Mesendoderm (in vitro differentiated cells): ENCODE measurements at regions not wholly inside any gene's neighbourhood (a gene's known extent, or its start where the extent isn't known, plus 50 kb on each side); places are given as distances from the start of the nearest gene placed in this dataset.

ENCODE experiments used
- DNase-seq: peaks from one replicate; pipeline ENCODE4 v3.0.0; 2013
- H2AK5ac ChIP-seq: 2 replicates; pipeline ENCODE4 v1.6.1; 2013; ENCODE audit warnings: low read length, inconsistent platforms
- H2BK120ac ChIP-seq: 2 replicates; pipeline ENCODE4 v1.6.1; 2013; ENCODE audit warnings: low read depth, mild to moderate bottlenecking, low read length, moderate library complexity, mixed read lengths
- H2BK15ac ChIP-seq: replicated peaks from 2 replicates; pipeline ENCODE4 v1.6.1; 2013; ENCODE audit warnings: low read depth, mild to moderate bottlenecking, moderate library complexity
- H2BK5ac ChIP-seq: 2 replicates; pipeline ENCODE4 v1.6.1; 2013; ENCODE audit warnings: low read length, inconsistent platforms
- H3K18ac ChIP-seq: 2 replicates; pipeline ENCODE4 v1.6.1; 2013; ENCODE audit warnings: mild to moderate bottlenecking, low read length, mixed read lengths
- H3K23ac ChIP-seq: one replicate; pipeline ENCODE4 v1.6.1; 2013; ENCODE audit warnings: low read length
- H3K27ac ChIP-seq: 2 replicates; pipeline ENCODE4 v1.5.1; 2013; ENCODE audit warnings: low read depth, mild to moderate bottlenecking, inconsistent platforms, low read length, moderate library complexity
- H3K27me3 ChIP-seq: 2 replicates; pipeline ENCODE4 v1.6.1; 2013; ENCODE audit warnings: low read length, control low read depth, mild to moderate bottlenecking, inconsistent platforms; ENCODE audit not compliant: insufficient read depth, poor library complexity
- H3K36me3 ChIP-seq: 2 replicates; pipeline ENCODE4 v1.6.1; 2013; ENCODE audit warnings: low read length, inconsistent platforms; ENCODE audit not compliant: control insufficient read depth, insufficient read depth
- H3K4ac ChIP-seq: one replicate; pipeline ENCODE4 v1.6.1; 2013; ENCODE audit warnings: low read depth, mild to moderate bottlenecking, low read length, moderate library complexity
- H3K4me1 ChIP-seq: 2 replicates; pipeline ENCODE4 v1.6.1; 2013; ENCODE audit warnings: low read depth, low read length, inconsistent platforms; ENCODE audit not compliant: control insufficient read depth
- H3K4me2 ChIP-seq: 2 replicates; pipeline ENCODE4 v1.6.1; 2013; ENCODE audit warnings: low read length
- H3K4me3 ChIP-seq: 2 replicates; pipeline ENCODE4 v1.5.1; 2013; ENCODE audit warnings: mild to moderate bottlenecking, low read length
- H3K56ac ChIP-seq: one replicate; pipeline ENCODE4 v1.6.1; 2013; ENCODE audit warnings: low read length
- H3K79me1 ChIP-seq: 2 replicates; pipeline ENCODE4 v1.6.1; 2013; ENCODE audit warnings: low read length, inconsistent platforms
- H3K79me2 ChIP-seq: 2 replicates; pipeline ENCODE4 v1.6.1; 2013; ENCODE audit warnings: mild to moderate bottlenecking, low read length; ENCODE audit not compliant: control insufficient read depth, insufficient read depth
- H3K9ac ChIP-seq: 2 replicates; pipeline ENCODE4 v1.6.1; 2013; ENCODE audit warnings: low read length, inconsistent platforms
- H4K5ac ChIP-seq: one replicate; pipeline ENCODE4 v1.6.1; 2013; ENCODE audit warnings: low read length
- H4K8ac ChIP-seq: one replicate; pipeline ENCODE4 v1.6.1; 2013; ENCODE audit warnings: low read depth, mild to moderate bottlenecking, control low read depth, low read length, moderate library complexity
- WGBS: extraction: QIAGEN DNeasy Blood & Tissue Kit; methylation state at CpG from one replicate; pipeline ENCODE4 v1.1.7; 2013; ENCODE audit warnings: low lambda C conversion rate, missing lambda C conversion rate; ENCODE audit not compliant: insufficient coverage; ENCODE audit errors: extremely low coverage; 5-methylcytosine and 5-hydroxymethylcytosine counted together

- Histone ChIP-seq H3K27ac (no peak overlapping the region), H2AK5ac (no peak overlapping the region), H3K4me2 (no peak overlapping the region), H3K36me3 (no peaks in the 10 kb centered on the region), H3K9ac (no peak overlapping the region), H3K27me3 (no peaks in the 10 kb centered on the region), H3K4me3 (no peak overlapping the region), H2BK5ac (no peak overlapping the region), H4K5ac (no peak overlapping the region), H3K79me1 (no peaks in the 10 kb centered on the region), H3K23ac (no peak overlapping the region), H3K56ac (no peak overlapping the region), H2BK15ac (no peak overlapping the region), H3K79me2 (no peaks in the 10 kb centered on the region), H3K18ac (no peak overlapping the region), H4K8ac (no peak overlapping the region), H2BK120ac (no peak overlapping the region), H3K4ac (no peak overlapping the region), H3K4me1 (no peaks in the 10 kb centered on the region)
- DNase-seq, result no peak
- WGBS, result no CpG with 5 or more reads among the region's 10 CpGs
Measured at GRCh38 chr19:31104451-31104850, 244.8 kb downstream of the TSHZ3 start.

- H3K4me1 ChIP-seq, result no peaks in the 10 kb centered on the region
- no peak overlapping the region for H3K18ac ChIP-seq
- H3K79me2 ChIP-seq, result no peaks in the 10 kb centered on the region
- no peak overlapping the region for H2BK15ac ChIP-seq
- H3K4me2 ChIP-seq, result no peak overlapping the region
- no peak overlapping the region for H3K56ac ChIP-seq
- H3K23ac ChIP-seq, result no peak overlapping the region
- no peak overlapping the region for H2AK5ac ChIP-seq
- no peak overlapping the region for H4K5ac ChIP-seq
- no peak overlapping the region for H2BK5ac ChIP-seq
- no peak overlapping the region for H3K27ac ChIP-seq
- H3K27me3 ChIP-seq, result no peaks in the 10 kb centered on the region
- no peak overlapping the region for H3K4me3 ChIP-seq
- WGBS, result no CpG with 5 or more reads among the region's 3 CpGs
- no peak for DNase-seq
- no peak overlapping the region for H3K9ac ChIP-seq
- no peaks in the 10 kb centered on the region for H3K36me3 ChIP-seq
- no peak overlapping the region for H2BK120ac ChIP-seq
- no peaks in the 10 kb centered on the region for H3K79me1 ChIP-seq
- H3K4ac ChIP-seq, result no peak overlapping the region
- H4K8ac ChIP-seq, result no peak overlapping the region
Measured at GRCh38 chr19:31103228-31103627, 246.0 kb downstream of the TSHZ3 start.

GRCh38 chr19:31102674-31103073 lies 246.6 kb downstream of the TSHZ3 start:
- Histone ChIP-seq H4K5ac (no peak overlapping the region), H3K4ac (no peak overlapping the region), H3K4me1 (no peaks in the 10 kb centered on the region), H4K8ac (no peak overlapping the region), H3K4me3 (no peak overlapping the region), H3K4me2 (no peak overlapping the region), H2BK120ac (no peak overlapping the region), H3K56ac (no peak overlapping the region), H2AK5ac (no peak overlapping the region), H3K9ac (no peak overlapping the region), H3K36me3 (no peaks in the 10 kb centered on the region), H2BK5ac (no peak overlapping the region), H3K79me2 (no peaks in the 10 kb centered on the region), H3K27me3 (no peaks in the 10 kb centered on the region), H3K23ac (no peak overlapping the region), H2BK15ac (no peak overlapping the region), H3K18ac (no peak overlapping the region), H3K79me1 (no peaks in the 10 kb centered on the region), H3K27ac (no peak overlapping the region)
- no peak for DNase-seq
- no CpG with 5 or more reads among the region's 2 CpGs for WGBS

- Histone ChIP-seq H3K36me3 (no peaks in the 10 kb centered on the region), H3K4me3 (no peak overlapping the region), H3K4ac (no peak overlapping the region), H3K79me2 (no peaks in the 10 kb centered on the region), H4K5ac (no peak overlapping the region), H2AK5ac (no peak overlapping the region), H3K27me3 (no peaks in the 10 kb centered on the region), H3K4me2 (no peak overlapping the region), H2BK5ac (no peak overlapping the region), H3K27ac (no peak overlapping the region), H3K4me1 (no peaks in the 10 kb centered on the region), H3K18ac (no peak overlapping the region), H3K56ac (no peak overlapping the region), H3K23ac (no peak overlapping the region), H4K8ac (no peak overlapping the region), H2BK15ac (no peak overlapping the region), H2BK120ac (no peak overlapping the region), H3K9ac (no peak overlapping the region), H3K79me1 (no peaks in the 10 kb centered on the region)
- no CpG with 5 or more reads among the region's 7 CpGs for WGBS
- DNase-seq, result no peak
Measured at GRCh38 chr19:31100981-31101380, 248.3 kb downstream of the TSHZ3 start.

GRCh38 chr19:31100206-31100590 lies 249.0 kb downstream of the TSHZ3 start:
- Histone ChIP-seq H3K4me2 (no peak overlapping the region), H3K23ac (no peak overlapping the region), H3K36me3 (no peaks in the 10 kb centered on the region), H3K56ac (no peak overlapping the region), H3K4me3 (no peak overlapping the region), H2BK5ac (no peak overlapping the region), H3K27ac (no peak overlapping the region), H3K4me1 (no peaks in the 10 kb centered on the region), H3K79me1 (no peaks in the 10 kb centered on the region), H3K9ac (no peak overlapping the region), H3K18ac (no peak overlapping the region), H3K4ac (no peak overlapping the region), H2AK5ac (no peak overlapping the region), H3K79me2 (no peaks in the 10 kb centered on the region), H4K5ac (no peak overlapping the region), H4K8ac (no peak overlapping the region), H2BK15ac (no peak overlapping the region), H2BK120ac (no peak overlapping the region), H3K27me3 (no peaks in the 10 kb centered on the region)
- DNase-seq, result no peak
- no CpG with 5 or more reads among the region's 3 CpGs for WGBS

- H3K4me2 ChIP-seq, result no peak overlapping the region
- H2AK5ac ChIP-seq, result no peak overlapping the region
- H3K79me1 ChIP-seq, result no peaks in the 10 kb centered on the region
- no peaks in the 10 kb centered on the region for H3K36me3 ChIP-seq
- H2BK15ac ChIP-seq, result no peak overlapping the region
- H3K27ac ChIP-seq, result no peak overlapping the region
- H3K4ac ChIP-seq, result no peak overlapping the region
- no peaks in the 10 kb centered on the region for H3K79me2 ChIP-seq
- no peak overlapping the region for H3K23ac ChIP-seq
- no peak for DNase-seq
- H4K8ac ChIP-seq, result no peak overlapping the region
- H2BK5ac ChIP-seq, result no peak overlapping the region
- H4K5ac ChIP-seq, result no peak overlapping the region
- no peaks in the 10 kb centered on the region for H3K4me1 ChIP-seq
- H3K4me3 ChIP-seq, result no peak overlapping the region
- no peaks in the 10 kb centered on the region for H3K27me3 ChIP-seq
- H3K9ac ChIP-seq, result no peak overlapping the region
- H2BK120ac ChIP-seq, result no peak overlapping the region
- H3K18ac ChIP-seq, result no peak overlapping the region
- no CpG with 5 or more reads among the region's 4 CpGs for WGBS
- no peak overlapping the region for H3K56ac ChIP-seq
Measured at GRCh38 chr19:31099515-31100205, 249.6 kb downstream of the TSHZ3 start.
